ENCODE measurements at regions not wholly inside any gene's neighbourhood (a gene's known extent, or its start where the extent isn't known, plus 50 kb on each side); places are given as distances from the start of the nearest gene placed in this dataset.

- no peak for TF ChIP-seq CTCF (IDR thresholded peaks at IDR 0.05)
Measured at GRCh38 chr3:5270666-5271371, 83.3 kb downstream of the EDEM1 start.

- TF ChIP-seq CTCF (IDR thresholded peaks at IDR 0.05) = no peak
Measured at GRCh38 chr3:5271372-5271683, 83.8 kb downstream of the EDEM1 start.

- TF ChIP-seq CTCF (IDR thresholded peaks at IDR 0.05) = no peak
Measured at GRCh38 chr3:5272387-5272786, 84.9 kb downstream of the EDEM1 start.

- TF ChIP-seq CTCF (IDR thresholded peaks at IDR 0.05) = no peak
Measured at GRCh38 chr3:5274091-5274490, 86.6 kb downstream of the EDEM1 start.

GRCh38 chr3:5275529-5275928, 88.0 kb downstream of the EDEM1 start:
- TF ChIP-seq CTCF (IDR thresholded peaks at IDR 0.05) = no peak

- TF ChIP-seq CTCF (IDR thresholded peaks at IDR 0.05) = no peak
Measured at GRCh38 chr3:5276934-5277333, 89.4 kb downstream of the EDEM1 start.

GRCh38 chr3:5277612-5278236, 90.2 kb downstream of the EDEM1 start:
- TF ChIP-seq CTCF (IDR thresholded peaks at IDR 0.05) = no peak
